ENCODE measurements at regions not wholly inside any gene's neighbourhood (a gene's known extent, or its start where the extent isn't known, plus 50 kb on each side); places are given as distances from the start of the nearest gene placed in this dataset.

GRCh38 chr14:98907271-98907670, 364.7 kb downstream of the BCL11B start:
- H3K9me3 ChIP-seq: no peaks in the 10 kb centered on the region
- no peaks in the 10 kb centered on the region for H3K36me3 ChIP-seq
- no peak overlapping the region for H3K27ac ChIP-seq (replicated peaks in 1 of 4)
- peaks cover 0 to 14% (median 11%) of the 10 kb centered on the region in 4 donors for H3K4me1 ChIP-seq
- intact Hi-C loops (cut with DNase I): no loop called here
- no peak for TF ChIP-seq EP300 (IDR thresholded peaks at IDR 0.05)
- TF ChIP-seq POLR2A (IDR thresholded peaks at IDR 0.05; ENCODE audit: low read depth): no peak
- TF ChIP-seq POLR2AphosphoS5 (IDR thresholded peaks at IDR 0.05): no peak
- no peak for TF ChIP-seq CTCF (IDR thresholded peaks at IDR 0.05)
- 79% methylated on average over 4 of the region's 5 CpGs for WGBS
- no peak for DNase-seq (ENCODE audit: extremely low spot score)
- no peak overlapping the region for H3K4me3 ChIP-seq
- H3K27me3 ChIP-seq: peaks cover 0 to 7% (median 0%) of the 10 kb centered on the region in 4 donors

- peaks cover 0 to 14% (median 11%) of the 10 kb centered on the region in 4 donors for H3K4me1 ChIP-seq
- TF ChIP-seq POLR2AphosphoS5 (IDR thresholded peaks at IDR 0.05) (no peak), POLR2A (IDR thresholded peaks at IDR 0.05; ENCODE audit: low read depth) (no peak)
- no peak overlapping the region for H3K4me3 ChIP-seq
- intact Hi-C loops (cut with DNase I): no loop called here
- H3K36me3 ChIP-seq: no peaks in the 10 kb centered on the region
- peaks cover 0 to 11% (median 0%) of the 10 kb centered on the region in 4 donors for H3K27me3 ChIP-seq
- no peaks in the 10 kb centered on the region for H3K9me3 ChIP-seq
- WGBS: 72% methylated on average over 7 of the region's 7 CpGs
- DNase-seq (ENCODE audit: extremely low spot score): no peak
- H3K27ac ChIP-seq (replicated peaks in 1 of 4): no peak overlapping the region
These were observed 363.9 kb downstream of the BCL11B start for GRCh38 chr14:98908050-98908449.

GRCh38 chr14:98909251-98909944, 362.6 kb downstream of the BCL11B start:
- Histone ChIP-seq H3K36me3 (no peaks in the 10 kb centered on the region), H3K27me3 (peaks cover 0 to 15% (median 0%) of the 10 kb centered on the region in 4 donors), H3K27ac (replicated peaks in 1 of 4) (no peak overlapping the region), H3K4me1 (peaks cover 0 to 14% (median 11%) of the 10 kb centered on the region in 4 donors), H3K9me3 (no peaks in the 10 kb centered on the region), H3K4me3 (no peak overlapping the region)
- no peak for DNase-seq (ENCODE audit: extremely low spot score)
- intact Hi-C loops (cut with DNase I): no loop called here
- TF ChIP-seq EP300 (IDR thresholded peaks at IDR 0.05) (no peak), CTCF (IDR thresholded peaks at IDR 0.05) (no peak), POLR2A (IDR thresholded peaks at IDR 0.05; ENCODE audit: low read depth) (no peak), POLR2AphosphoS5 (IDR thresholded peaks at IDR 0.05) (no peak)
- WGBS: 78% methylated on average over 10 of the region's 11 CpGs

GRCh38 chr14:98910061-98910460, 361.9 kb downstream of the BCL11B start:
- TF ChIP-seq EP300 (IDR thresholded peaks at IDR 0.05) (no peak), POLR2A (IDR thresholded peaks at IDR 0.05; ENCODE audit: low read depth) (no peak), POLR2AphosphoS5 (IDR thresholded peaks at IDR 0.05) (no peak), CTCF (IDR thresholded peaks at IDR 0.05) (no peak)
- intact Hi-C loops (cut with DNase I): no loop called here
- 72% methylated on average over 3 of the region's 3 CpGs for WGBS

GRCh38 chr14:98912655-98913054, 359.3 kb downstream of the BCL11B start:
- no peaks in the 10 kb centered on the region for H3K4me1 ChIP-seq
- H3K9me3 ChIP-seq: no peaks in the 10 kb centered on the region
- no peak overlapping the region for H3K4me3 ChIP-seq
- no peak for TF ChIP-seq EP300 (IDR thresholded peaks at IDR 0.05)
- no peak for TF ChIP-seq CTCF (IDR thresholded peaks at IDR 0.05)
- no peak for TF ChIP-seq POLR2A (IDR thresholded peaks at IDR 0.05; ENCODE audit: low read depth)
- TF ChIP-seq POLR2AphosphoS5 (IDR thresholded peaks at IDR 0.05): no peak
- H3K36me3 ChIP-seq: no peaks in the 10 kb centered on the region
- intact Hi-C loops (cut with DNase I): no loop called here
- H3K27me3 ChIP-seq: peaks cover 0 to 10% (median 0%) of the 10 kb centered on the region in 4 donors
- WGBS: 79% methylated on average over 2 of the region's 2 CpGs
- DNase-seq (ENCODE audit: extremely low spot score): no peak
- no peak overlapping the region for H3K27ac ChIP-seq (replicated peaks in 1 of 4)

More at GRCh38 chr14:98910061-98910460, 361.9 kb downstream of the BCL11B start:
- no peak overlapping the region for H3K27ac ChIP-seq (replicated peaks in 1 of 4)
- H3K4me1 ChIP-seq: peaks cover 0 to 14% (median 11%) of the 10 kb centered on the region in 4 donors
- peaks cover 0 to 15% (median 0%) of the 10 kb centered on the region in 4 donors for H3K27me3 ChIP-seq
- no peak overlapping the region for H3K4me3 ChIP-seq
- no peaks in the 10 kb centered on the region for H3K36me3 ChIP-seq
- H3K9me3 ChIP-seq: no peaks in the 10 kb centered on the region
- no peak for DNase-seq (ENCODE audit: extremely low spot score)
